Subcutaneous abdominal adipose tissue (tissue), 5 donors: ENCODE measurements at regions not wholly inside any gene's neighbourhood (a gene's known extent, or its start where the extent isn't known, plus 50 kb on each side); places are given as distances from the start of the nearest gene placed in this dataset.
"Not testable (repeated sequence)": the region's sequence is repeated elsewhere in the genome, so short reads cannot be mapped to it uniquely, and the experiment has no call there.

Experiments used
- H3K27ac ChIP-seq: one replicate; pipeline ENCODE4 v1.7.0; 2013; ENCODE audit warnings: low read depth, mild to moderate bottlenecking, inconsistent platforms, low read length, moderate library complexity
- H3K27me3 ChIP-seq, 5 donors: one replicate each; pipeline ENCODE4 v1.7.0; 2013; ENCODE audit warnings: low read length in 5 of 5, inconsistent platforms in 1 of 5; ENCODE audit not compliant: control insufficient read depth in 5 of 5, insufficient read depth in 4 of 5
- H3K36me3 ChIP-seq, 5 donors: one replicate each; pipeline ENCODE4 v1.7.0; 2013; ENCODE audit warnings: low read length in 5 of 5; ENCODE audit not compliant: control insufficient read depth in 5 of 5, insufficient read depth in 5 of 5
- H3K4me1 ChIP-seq, 5 donors: one replicate each; pipeline ENCODE4 v1.7.0; 2013; ENCODE audit warnings: low read length in 5 of 5, mild to moderate bottlenecking in 3 of 5, moderate library complexity in 1 of 5; ENCODE audit not compliant: control insufficient read depth in 5 of 5, insufficient read depth in 5 of 5
- H3K4me3 ChIP-seq, 5 donors: one replicate each; pipeline ENCODE4 v1.7.0; 2013; ENCODE audit warnings: low read length in 5 of 5, low read depth in 1 of 5
- H3K9ac ChIP-seq, 5 donors: one replicate each; pipeline ENCODE4 v1.7.0; 2013; ENCODE audit warnings: low read length in 5 of 5, mild to moderate bottlenecking in 4 of 5, moderate library complexity in 3 of 5
- H3K9me3 ChIP-seq, 5 donors: one replicate each; pipeline ENCODE4 v1.7.0; 2013; ENCODE audit warnings: low read length in 5 of 5; ENCODE audit not compliant: control insufficient read depth in 5 of 5
- donor health status: healthy.
- donor health status: healthy.
- donor health status: healthy.
- donor health status: healthy.
- donor health status: healthy.

- not testable (repeated sequence) for H3K27ac ChIP-seq, H3K4me1 ChIP-seq, H3K36me3 ChIP-seq, H3K4me3 ChIP-seq, H3K9me3 ChIP-seq, H3K27me3 ChIP-seq, H3K9ac ChIP-seq
These were observed 382.3 kb downstream of the PIK3C3 start for GRCh38 chr18:42337337-42337736.

GRCh38 chr18:42338683-42339082 is 383.6 kb downstream of the PIK3C3 start:
- no peak overlapping the region for H3K27ac ChIP-seq
- no peaks in the 10 kb centered on the region for H3K27me3 ChIP-seq
- no peaks in the 10 kb centered on the region for H3K36me3 ChIP-seq
- no peak overlapping the region for H3K4me3 ChIP-seq
- no peaks in the 10 kb centered on the region for H3K4me1 ChIP-seq
- H3K9ac ChIP-seq: no peak overlapping the region
- peaks cover 0 to 3% (median 0%) of the 10 kb centered on the region in 5 donors for H3K9me3 ChIP-seq

GRCh38 chr18:42339372-42339771 is 384.3 kb downstream of the PIK3C3 start:
- no peak overlapping the region for H3K9ac ChIP-seq

GRCh38 chr18:42340423-42341009 is 385.5 kb downstream of the PIK3C3 start:
- H3K9me3 ChIP-seq: peaks cover 0 to 3% (median 0%) of the 10 kb centered on the region in 5 donors
- H3K36me3 ChIP-seq: no peaks in the 10 kb centered on the region
- H3K4me1 ChIP-seq: no peaks in the 10 kb centered on the region
- no peaks in the 10 kb centered on the region for H3K27me3 ChIP-seq
- H3K4me3 ChIP-seq: no peak overlapping the region
- H3K27ac ChIP-seq: no peak overlapping the region
- no peak overlapping the region for H3K9ac ChIP-seq

More at GRCh38 chr18:42339372-42339771, 384.3 kb downstream of the PIK3C3 start:
- no peaks in the 10 kb centered on the region for H3K4me1 ChIP-seq
- no peak overlapping the region for H3K27ac ChIP-seq
- H3K27me3 ChIP-seq: no peaks in the 10 kb centered on the region
- H3K36me3 ChIP-seq: no peaks in the 10 kb centered on the region
- peaks cover 0 to 3% (median 0%) of the 10 kb centered on the region in 5 donors for H3K9me3 ChIP-seq
- H3K4me3 ChIP-seq: no peak overlapping the region

GRCh38 chr18:42341423-42341822 is 386.4 kb downstream of the PIK3C3 start:
- no peaks in the 10 kb centered on the region for H3K4me1 ChIP-seq
- peaks cover 0 to 3% (median 0%) of the 10 kb centered on the region in 5 donors for H3K9me3 ChIP-seq
- H3K36me3 ChIP-seq: no peaks in the 10 kb centered on the region
- no peaks in the 10 kb centered on the region for H3K27me3 ChIP-seq
- no peak overlapping the region for H3K27ac ChIP-seq
- H3K9ac ChIP-seq: no peak overlapping the region
- no peak overlapping the region for H3K4me3 ChIP-seq

GRCh38 chr18:42348722-42349121 is 393.7 kb downstream of the PIK3C3 start:
- H3K4me3 ChIP-seq: no peak overlapping the region
- H3K9me3 ChIP-seq: no peaks in the 10 kb centered on the region
- no peaks in the 10 kb centered on the region for H3K27me3 ChIP-seq
- H3K4me1 ChIP-seq: no peaks in the 10 kb centered on the region
- no peak overlapping the region for H3K9ac ChIP-seq
- no peaks in the 10 kb centered on the region for H3K36me3 ChIP-seq
- no peak overlapping the region for H3K27ac ChIP-seq

GRCh38 chr18:42351455-42351854 is 396.4 kb downstream of the PIK3C3 start:
- Histone ChIP-seq H3K36me3 (no peaks in the 10 kb centered on the region), H3K4me1 (no peaks in the 10 kb centered on the region), H3K27ac (no peak overlapping the region), H3K9ac (no peak overlapping the region), H3K9me3 (no peaks in the 10 kb centered on the region), H3K4me3 (no peak overlapping the region), H3K27me3 (no peaks in the 10 kb centered on the region)

GRCh38 chr18:42360716-42361115 is 405.7 kb downstream of the PIK3C3 start:
- Histone ChIP-seq H3K36me3 (no peaks in the 10 kb centered on the region), H3K9ac (no peak overlapping the region), H3K27me3 (no peaks in the 10 kb centered on the region), H3K4me1 (no peaks in the 10 kb centered on the region), H3K9me3 (no peaks in the 10 kb centered on the region), H3K27ac (no peak overlapping the region), H3K4me3 (no peak overlapping the region)

GRCh38 chr18:42363446-42364441 is 408.7 kb downstream of the PIK3C3 start:
- H3K27ac ChIP-seq: no peak overlapping the region
- H3K36me3 ChIP-seq: no peaks in the 10 kb centered on the region
- H3K4me1 ChIP-seq: no peaks in the 10 kb centered on the region
- H3K9ac ChIP-seq: no peak overlapping the region
- no peaks in the 10 kb centered on the region for H3K27me3 ChIP-seq
- no peak overlapping the region for H3K4me3 ChIP-seq
- peaks cover 0 to 2% (median 0%) of the 10 kb centered on the region in 5 donors for H3K9me3 ChIP-seq

GRCh38 chr18:42364766-42365165 is 409.7 kb downstream of the PIK3C3 start:
- H3K36me3 ChIP-seq: no peaks in the 10 kb centered on the region
- H3K27ac ChIP-seq: no peak overlapping the region
- H3K4me3 ChIP-seq: no peak overlapping the region
- no peaks in the 10 kb centered on the region for H3K27me3 ChIP-seq
- no peaks in the 10 kb centered on the region for H3K4me1 ChIP-seq
- H3K9ac ChIP-seq: no peak overlapping the region
- H3K9me3 ChIP-seq: peaks cover 0 to 2% (median 0%) of the 10 kb centered on the region in 5 donors
